ENCODE measurements at regions not wholly inside any gene's neighbourhood (a gene's known extent, or its start where the extent isn't known, plus 50 kb on each side); places are given as distances from the start of the nearest gene placed in this dataset.

GRCh38 chr3:117181222-117181621, 471.6 kb downstream of the TUSC7 start:
- no peak for TF ChIP-seq CTCF (IDR thresholded peaks at IDR 0.05)
- Histone ChIP-seq H3K27me3 (no peaks in the 10 kb centered on the region), H3K9ac (ENCODE audit: low read depth in 2 of 2, low read length in 2 of 2) (no peak overlapping the region), H3K27ac (no peak overlapping the region), H3K9me3 (no peaks in the 10 kb centered on the region), H3K4me3 (no peak overlapping the region), H3K36me3 (no peaks in the 10 kb centered on the region), H3K4me1 (no peaks in the 10 kb centered on the region)
- DNase-seq: no peak
- intact Hi-C loops (cut with DNase I): no loop called here

GRCh38 chr3:117184574-117184973, 475.0 kb downstream of the TUSC7 start:
- no peak for TF ChIP-seq CTCF (IDR thresholded peaks at IDR 0.05)
- no peaks in the 10 kb centered on the region for H3K27me3 ChIP-seq
- no peak overlapping the region for H3K4me3 ChIP-seq
- no peaks in the 10 kb centered on the region for H3K36me3 ChIP-seq
- intact Hi-C loops (cut with DNase I): no loop called here
- no peak overlapping the region for H3K9ac ChIP-seq (ENCODE audit: low read depth in 2 of 2, low read length in 2 of 2)
- H3K27ac ChIP-seq: no peak overlapping the region
- DNase-seq: no peak
- no peaks in the 10 kb centered on the region for H3K4me1 ChIP-seq
- H3K9me3 ChIP-seq: no peaks in the 10 kb centered on the region

GRCh38 chr3:117191245-117191644, 481.7 kb downstream of the TUSC7 start:
- Histone ChIP-seq H3K27ac (no peak overlapping the region), H3K36me3 (no peaks in the 10 kb centered on the region), H3K9ac (ENCODE audit: low read depth in 2 of 2, low read length in 2 of 2) (no peak overlapping the region), H3K9me3 (no peaks in the 10 kb centered on the region), H3K4me3 (no peak overlapping the region), H3K27me3 (no peaks in the 10 kb centered on the region), H3K4me1 (no peaks in the 10 kb centered on the region)
- TF ChIP-seq CTCF (IDR thresholded peaks at IDR 0.05): no peak
- no peak for DNase-seq
- intact Hi-C loops (cut with DNase I): no loop called here

GRCh38 chr3:117192888-117193287, 483.3 kb downstream of the TUSC7 start:
- no peaks in the 10 kb centered on the region for H3K27me3 ChIP-seq
- no peak overlapping the region for H3K9ac ChIP-seq (ENCODE audit: low read depth in 2 of 2, low read length in 2 of 2)
- no peaks in the 10 kb centered on the region for H3K4me1 ChIP-seq
- no peaks in the 10 kb centered on the region for H3K9me3 ChIP-seq
- H3K36me3 ChIP-seq: no peaks in the 10 kb centered on the region
- no peak overlapping the region for H3K27ac ChIP-seq
- H3K4me3 ChIP-seq: no peak overlapping the region
- no peak for TF ChIP-seq CTCF (IDR thresholded peaks at IDR 0.05)
- intact Hi-C loops (cut with DNase I): no loop called here
- DNase-seq: no peak

GRCh38 chr3:117193390-117193789, 483.8 kb downstream of the TUSC7 start:
- Histone ChIP-seq H3K4me1 (no peaks in the 10 kb centered on the region), H3K4me3 (no peak overlapping the region), H3K27me3 (no peaks in the 10 kb centered on the region), H3K9me3 (no peaks in the 10 kb centered on the region), H3K9ac (ENCODE audit: low read depth in 2 of 2, low read length in 2 of 2) (no peak overlapping the region), H3K36me3 (no peaks in the 10 kb centered on the region), H3K27ac (no peak overlapping the region)
- intact Hi-C loops (cut with DNase I): no loop called here
- no peak for DNase-seq
- TF ChIP-seq CTCF (IDR thresholded peaks at IDR 0.05): no peak

GRCh38 chr3:117195034-117195433, 485.5 kb downstream of the TUSC7 start:
- DNase-seq: no peak
- no peaks in the 10 kb centered on the region for H3K4me1 ChIP-seq
- no peaks in the 10 kb centered on the region for H3K27me3 ChIP-seq
- no peak for TF ChIP-seq CTCF (IDR thresholded peaks at IDR 0.05)
- H3K4me3 ChIP-seq: no peak overlapping the region
- no peaks in the 10 kb centered on the region for H3K36me3 ChIP-seq
- intact Hi-C loops (cut with DNase I): no loop called here
- no peak overlapping the region for H3K27ac ChIP-seq
- no peak overlapping the region for H3K9ac ChIP-seq (ENCODE audit: low read depth in 2 of 2, low read length in 2 of 2)
- no peaks in the 10 kb centered on the region for H3K9me3 ChIP-seq

Data from colonic mucosa (tissue), 4 donors.